Gastrocnemius medialis (tissue), 4 donors: ENCODE measurements at regions not wholly inside any gene's neighbourhood (a gene's known extent, or its start where the extent isn't known, plus 50 kb on each side); places are given as distances from the start of the nearest gene placed in this dataset.

Experiments used
- CTCF ChIP-seq, 5 experiments: fragments of 450-650 bp in 3 of 5; fragments of 200-600 bp in 2 of 5; sonication (generic) in 2 of 5; IDR thresholded peaks in 4 of 5; conservative IDR thresholded peaks in 1 of 5; 1 replicate in 4 of 5; 2 replicates in 1 of 5; pipeline ENCODE4 v1.5.1; 2016 to 2019; ENCODE audit warnings: antibody characterized with exemption in 5 of 5, mild to moderate bottlenecking in 3 of 5, moderate library complexity in 3 of 5
- POLR2A ChIP-seq, 2 donors: fragments of 450-650 bp; IDR thresholded peaks; one replicate each; pipeline ENCODE4 v1.6.1; 2017; ENCODE audit warnings: antibody characterized with exemption in 2 of 2, mild to moderate bottlenecking in 2 of 2, moderate library complexity in 2 of 2

DNA sequence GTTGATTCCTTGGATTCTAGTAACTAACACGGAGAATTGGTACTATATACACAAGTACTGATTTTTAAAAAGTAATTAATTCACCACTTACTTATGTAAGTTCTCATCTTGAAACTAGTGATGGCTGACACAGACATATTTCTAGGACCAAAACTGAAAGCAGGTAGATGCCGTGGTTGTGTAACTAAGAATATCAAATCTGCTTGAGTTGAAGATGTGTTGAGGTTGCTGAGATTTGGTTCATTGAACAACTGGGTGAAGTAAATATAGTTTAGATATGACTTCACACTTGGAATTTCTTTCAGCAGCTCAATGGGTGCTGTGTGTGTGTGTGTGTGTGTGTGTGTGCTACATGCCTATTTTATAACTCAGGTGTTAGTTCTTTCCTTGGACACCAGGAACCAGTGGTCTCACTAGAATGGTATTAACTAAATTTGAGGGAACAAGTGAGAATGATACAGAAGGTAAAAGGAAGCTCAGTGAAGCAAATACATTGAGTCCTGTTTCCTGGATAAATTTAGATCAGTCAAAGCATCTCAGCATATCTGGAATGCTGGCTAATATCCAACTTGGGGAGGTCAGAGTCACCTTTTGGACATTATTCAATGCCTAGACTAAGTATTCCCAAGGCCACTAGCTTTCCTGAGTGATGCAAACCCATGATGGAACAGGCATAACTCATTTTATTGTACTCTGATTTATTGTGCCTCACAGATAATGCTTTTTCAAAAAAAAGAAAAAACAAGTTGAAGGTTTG is 110.7 kb upstream of the ZEB2 start:
- no peak for TF ChIP-seq CTCF (IDR thresholded peaks at IDR 0.05 in 4 of 5, conservative IDR thresholded peaks at IDR 0.05 in 1 of 5)
- TF ChIP-seq POLR2A (IDR thresholded peaks at IDR 0.05) = no peak
